ENCODE measurements at regions not wholly inside any gene's neighbourhood (a gene's known extent, or its start where the extent isn't known, plus 50 kb on each side); places are given as distances from the start of the nearest gene placed in this dataset.

GRCh38 chr13:99722931-99723330 is 221.7 kb downstream of the TM9SF2 start:
- no peak for TF ChIP-seq POLR2AphosphoS5 (IDR thresholded peaks at IDR 0.05)
- TF ChIP-seq CTCF (IDR thresholded peaks at IDR 0.05) = no peak
- TF ChIP-seq EP300 (IDR thresholded peaks at IDR 0.05) = no peak
- no peak for TF ChIP-seq POLR2A (IDR thresholded peaks at IDR 0.05)
